Loucy (cell line): ENCODE measurements at regions not wholly inside any gene's neighbourhood (a gene's known extent, or its start where the extent isn't known, plus 50 kb on each side); places are given as distances from the start of the nearest gene placed in this dataset.

Source experiments
- H2AFZ ChIP-seq: fragments of 200-600 bp; sonication (generic); 2 replicates; pipeline ENCODE4 v1.6.0; 2016; ENCODE audit warnings: antibody characterized with exemption, mild to moderate bottlenecking, low read length, moderate library complexity
- H3F3A ChIP-seq: fragments of 200-600 bp; 2 replicates; pipeline ENCODE4 v1.6.0; 2016; ENCODE audit warnings: antibody characterized with exemption, low read depth, mild to moderate bottlenecking
- H3K27me3 ChIP-seq: fragments of 200-600 bp; sonication (generic); 2 replicates; pipeline ENCODE4 v1.6.1; 2014; ENCODE audit warnings: low read length, mild to moderate bottlenecking; ENCODE audit not compliant: insufficient read depth, poor library complexity, severe bottlenecking
- H3K36me3 ChIP-seq: fragments of 200-600 bp; sonication (generic); 2 replicates; pipeline ENCODE4 v1.6.1; 2016; ENCODE audit warnings: low read length; ENCODE audit not compliant: insufficient read depth
- H3K4me1 ChIP-seq: fragments of 200-600 bp; sonication (generic); 2 replicates; pipeline ENCODE4 v1.5.1; 2014; ENCODE audit warnings: low read length, mild to moderate bottlenecking; ENCODE audit not compliant: insufficient read depth, poor library complexity, severe bottlenecking
- H3K4me2 ChIP-seq: fragments of 200-600 bp; sonication (generic); 2 replicates; pipeline ENCODE4 v1.6.0; 2014; ENCODE audit warnings: antibody characterized with exemption, low read length, low read depth, mild to moderate bottlenecking; ENCODE audit not compliant: poor library complexity, severe bottlenecking
- H3K4me3 ChIP-seq: fragments of 200-600 bp; sonication (generic); 2 replicates; pipeline ENCODE4 v1.5.1; 2014; ENCODE audit warnings: low read length, mild to moderate bottlenecking, mixed read lengths; ENCODE audit not compliant: poor library complexity, severe bottlenecking
- H3K79me2 ChIP-seq: fragments of 200-600 bp; sonication (generic); 2 replicates; pipeline ENCODE4 v1.6.1; 2014; ENCODE audit warnings: low read length; ENCODE audit not compliant: insufficient read depth
- H3K9ac ChIP-seq: fragments of 200-600 bp; sonication (generic); 2 replicates; pipeline ENCODE4 v1.6.0; 2014; ENCODE audit warnings: mild to moderate bottlenecking, low read depth, low read length, moderate library complexity; ENCODE audit not compliant: poor library complexity, severe bottlenecking
- H3K9me2 ChIP-seq: fragments of 200-600 bp; sonication (generic); replicated peaks from 2 replicates; pipeline ENCODE4 v1.6.1; 2016; ENCODE audit warnings: low read depth, low read length, mixed read lengths
- H3K9me3 ChIP-seq: fragments of 200-600 bp; sonication (generic); 2 replicates; pipeline ENCODE4 v1.6.1; 2014; ENCODE audit warnings: mild to moderate bottlenecking, antibody characterized with exemption, low read length, low read depth; ENCODE audit not compliant: insufficient read depth
- H4K20me1 ChIP-seq: fragments of 200-600 bp; sonication (generic); 2 replicates; pipeline ENCODE4 v1.6.0; 2014; ENCODE audit warnings: antibody characterized with exemption, low read length, mild to moderate bottlenecking; ENCODE audit not compliant: insufficient read depth, poor library complexity, severe bottlenecking
- CTCF ChIP-seq: fragments of 200-600 bp; sonication (generic); conservative IDR thresholded peaks from 2 replicates; pipeline ENCODE4 v1.5.1; 2014; ENCODE audit warnings: mild to moderate bottlenecking, antibody characterized with exemption, low read length
- EZH2phosphoT487 ChIP-seq: fragments of 200-600 bp; IDR thresholded peaks from 2 replicates; pipeline ENCODE4 v1.6.1; 2018; ENCODE audit warnings: antibody characterized with exemption, mild to moderate bottlenecking, moderate library complexity, borderline replicate concordance

- Histone ChIP-seq H4K20me1 (no peaks in the 10 kb centered on the region), H3K36me3 (no peaks in the 10 kb centered on the region), H3K9me3 (no peaks in the 10 kb centered on the region), H3K4me2 (no peak overlapping the region), H3K9me2 (no peaks in the 10 kb centered on the region), H2AFZ (peak overlapping the region; percentile 29; the same call in 1 of the 2 replicates), H3K4me3 (no peak overlapping the region), H3K79me2 (no peaks in the 10 kb centered on the region), H3F3A (no peaks in the 10 kb centered on the region), H3K4me1 (peaks cover 44% of the 10 kb centered on the region), H3K9ac (peak overlapping the region; percentile 4), H3K27me3 (no peaks in the 10 kb centered on the region)
- no peak for TF ChIP-seq EZH2phosphoT487
Measured at GRCh38 chr18:45448871-45449270, 166.4 kb upstream of the SLC14A2 start.

GRCh38 chr18:45449418-45450227 is 165.7 kb upstream of the SLC14A2 start:
- H3K4me1 ChIP-seq = peaks cover 44% of the 10 kb centered on the region
- H3K9ac ChIP-seq = no peak overlapping the region
- no peak overlapping the region for H3K4me2 ChIP-seq
- no peaks in the 10 kb centered on the region for H3K9me3 ChIP-seq
- H4K20me1 ChIP-seq = no peaks in the 10 kb centered on the region
- no peaks in the 10 kb centered on the region for H3K79me2 ChIP-seq
- H3K9me2 ChIP-seq = no peaks in the 10 kb centered on the region
- TF ChIP-seq CTCF (no peak), EZH2phosphoT487 (no peak)
- no peaks in the 10 kb centered on the region for H3K36me3 ChIP-seq
- H3F3A ChIP-seq = no peaks in the 10 kb centered on the region
- no peak overlapping the region for H2AFZ ChIP-seq
- H3K4me3 ChIP-seq = no peak overlapping the region
- H3K27me3 ChIP-seq = no peaks in the 10 kb centered on the region

- H3K36me3 ChIP-seq = no peaks in the 10 kb centered on the region
- H3K9me2 ChIP-seq = no peaks in the 10 kb centered on the region
- H3F3A ChIP-seq = no peaks in the 10 kb centered on the region
- no peak overlapping the region for H3K9ac ChIP-seq
- TF ChIP-seq EZH2phosphoT487 (no peak), CTCF (peak; percentile 36; the same call in 1 of the 2 replicates)
- H3K4me2 ChIP-seq = peak overlapping the region; percentile 38
- H3K4me3 ChIP-seq = no peak overlapping the region
- H3K4me1 ChIP-seq = peaks cover 17% of the 10 kb centered on the region
- no peaks in the 10 kb centered on the region for H3K27me3 ChIP-seq
- no peaks in the 10 kb centered on the region for H3K9me3 ChIP-seq
- no peaks in the 10 kb centered on the region for H3K79me2 ChIP-seq
- H4K20me1 ChIP-seq = no peaks in the 10 kb centered on the region
- peak overlapping the region; percentile 78 for H2AFZ ChIP-seq
Measured at GRCh38 chr18:45456090-45457021, 158.9 kb upstream of the SLC14A2 start.
